ENCODE measurements at regions not wholly inside any gene's neighbourhood (a gene's known extent, or its start where the extent isn't known, plus 50 kb on each side); places are given as distances from the start of the nearest gene placed in this dataset.
"Not testable (repeated sequence)": the region's sequence is repeated elsewhere in the genome, so short reads cannot be mapped to it uniquely, and the experiment has no call there.

GRCh38 chr11:39345834-39346442 is 2113.5 kb downstream of the LRRC4C start:
- Histone ChIP-seq H3K4me1 (ENCODE audit: control insufficient read depth in 1 of 2, insufficient read depth in 1 of 2, low read depth in 1 of 2, low read length in 1 of 2) (no peaks in the 10 kb centered on the region), H3K4me3 (ENCODE audit: low read depth in 1 of 2, low read length in 1 of 2) (no peak overlapping the region), H3K9me3 (no peaks in the 10 kb centered on the region), H3K27ac (no peak overlapping the region), H3K36me3 (no peaks in the 10 kb centered on the region), H3K27me3 (no peaks in the 10 kb centered on the region)
- no peak for TF ChIP-seq CTCF (IDR thresholded peaks at IDR 0.05)

GRCh38 chr11:39341461-39341860 is 2118.0 kb downstream of the LRRC4C start:
- H3K4me3 ChIP-seq (ENCODE audit: low read depth in 1 of 2, low read length in 1 of 2): no peak overlapping the region
- H3K4me1 ChIP-seq (ENCODE audit: control insufficient read depth in 1 of 2, insufficient read depth in 1 of 2, low read depth in 1 of 2, low read length in 1 of 2): no peaks in the 10 kb centered on the region
- H3K27ac ChIP-seq: no peak overlapping the region
- no peak for TF ChIP-seq CTCF (IDR thresholded peaks at IDR 0.05)
- no peaks in the 10 kb centered on the region for H3K27me3 ChIP-seq
- H3K36me3 ChIP-seq: no peaks in the 10 kb centered on the region
- H3K9me3 ChIP-seq: peaks cover 6% of the 10 kb centered on the region

GRCh38 chr11:39333006-39333405 is 2126.4 kb downstream of the LRRC4C start:
- H3K4me3 ChIP-seq (ENCODE audit: low read depth in 1 of 2, low read length in 1 of 2); H3K27ac ChIP-seq; H3K27me3 ChIP-seq; H3K36me3 ChIP-seq; H3K9me3 ChIP-seq; H3K4me1 ChIP-seq (ENCODE audit: control insufficient read depth in 1 of 2, insufficient read depth in 1 of 2, low read depth in 1 of 2, low read length in 1 of 2): not testable (repeated sequence)

GRCh38 chr11:39327302-39327701 is 2132.2 kb downstream of the LRRC4C start:
- Histone ChIP-seq H3K9me3 (no peaks in the 10 kb centered on the region), H3K4me1 (ENCODE audit: control insufficient read depth in 1 of 2, insufficient read depth in 1 of 2, low read depth in 1 of 2, low read length in 1 of 2) (no peaks in the 10 kb centered on the region), H3K36me3 (no peaks in the 10 kb centered on the region)

GRCh38 chr11:39311888-39312287 is 2147.6 kb downstream of the LRRC4C start:
- not testable (repeated sequence) for H3K4me1 ChIP-seq (ENCODE audit: control insufficient read depth in 1 of 2, insufficient read depth in 1 of 2, low read depth in 1 of 2, low read length in 1 of 2); H3K27me3 ChIP-seq; H3K4me3 ChIP-seq (ENCODE audit: low read depth in 1 of 2, low read length in 1 of 2); H3K9me3 ChIP-seq; H3K36me3 ChIP-seq; H3K27ac ChIP-seq

More at GRCh38 chr11:39327302-39327701, 2132.2 kb downstream of the LRRC4C start:
- no peak overlapping the region for H3K4me3 ChIP-seq (ENCODE audit: low read depth in 1 of 2, low read length in 1 of 2)
- H3K27ac ChIP-seq: no peak overlapping the region
- no peaks in the 10 kb centered on the region for H3K27me3 ChIP-seq
- no peak for TF ChIP-seq CTCF (IDR thresholded peaks at IDR 0.05)

GRCh38 chr11:39304586-39304985 is 2154.9 kb downstream of the LRRC4C start:
- no peaks in the 10 kb centered on the region for H3K36me3 ChIP-seq
- H3K4me1 ChIP-seq (ENCODE audit: control insufficient read depth in 1 of 2, insufficient read depth in 1 of 2, low read depth in 1 of 2, low read length in 1 of 2): no peaks in the 10 kb centered on the region
- H3K27ac ChIP-seq: no peak overlapping the region
- H3K27me3 ChIP-seq: no peaks in the 10 kb centered on the region
- H3K9me3 ChIP-seq: no peaks in the 10 kb centered on the region
- H3K4me3 ChIP-seq (ENCODE audit: low read depth in 1 of 2, low read length in 1 of 2): no peak overlapping the region
- TF ChIP-seq CTCF (IDR thresholded peaks at IDR 0.05): no peak

- H3K4me3 ChIP-seq (ENCODE audit: low read depth in 1 of 2, low read length in 1 of 2): no peak overlapping the region
- no peaks in the 10 kb centered on the region for H3K9me3 ChIP-seq
- no peak for TF ChIP-seq CTCF (IDR thresholded peaks at IDR 0.05)
- H3K36me3 ChIP-seq: no peaks in the 10 kb centered on the region
- H3K27ac ChIP-seq: no peak overlapping the region
- no peaks in the 10 kb centered on the region for H3K4me1 ChIP-seq (ENCODE audit: control insufficient read depth in 1 of 2, insufficient read depth in 1 of 2, low read depth in 1 of 2, low read length in 1 of 2)
- no peaks in the 10 kb centered on the region for H3K27me3 ChIP-seq
These were observed 2164.8 kb downstream of the LRRC4C start for GRCh38 chr11:39294648-39295047.

Measured in neutrophil (primary cell).